ENCODE measurements at regions not wholly inside any gene's neighbourhood (a gene's known extent, or its start where the extent isn't known, plus 50 kb on each side); places are given as distances from the start of the nearest gene placed in this dataset.
A peak's percentile ranks its signal among the peaks of the same experiment; 100 is the strongest.

- no peak for DNase-seq
Measured at GRCh38 chr12:45102818-45103217, 51.9 kb upstream of the DBX2 start.

DNA sequence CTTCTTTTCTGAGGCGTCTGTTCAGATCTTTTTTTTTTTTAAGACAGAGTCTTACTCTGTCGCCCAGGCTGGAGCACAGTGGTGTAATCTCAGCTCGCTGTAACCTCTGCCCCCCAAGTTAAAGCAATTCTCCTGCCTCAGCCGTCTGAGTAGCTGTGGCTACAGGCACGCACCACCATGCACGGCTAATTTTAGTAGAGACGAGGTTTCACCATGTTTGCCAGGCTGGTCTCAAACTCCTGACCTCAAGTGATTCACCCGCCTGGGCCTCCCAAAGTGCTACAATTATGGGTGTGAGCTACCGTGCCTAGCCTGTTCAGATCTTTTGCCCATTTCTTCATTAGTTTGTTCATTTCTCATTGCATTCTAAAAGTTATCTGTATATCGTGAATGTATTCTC, 55.1 kb upstream of the DBX2 start:
- DNase-seq, result no peak

DNA sequence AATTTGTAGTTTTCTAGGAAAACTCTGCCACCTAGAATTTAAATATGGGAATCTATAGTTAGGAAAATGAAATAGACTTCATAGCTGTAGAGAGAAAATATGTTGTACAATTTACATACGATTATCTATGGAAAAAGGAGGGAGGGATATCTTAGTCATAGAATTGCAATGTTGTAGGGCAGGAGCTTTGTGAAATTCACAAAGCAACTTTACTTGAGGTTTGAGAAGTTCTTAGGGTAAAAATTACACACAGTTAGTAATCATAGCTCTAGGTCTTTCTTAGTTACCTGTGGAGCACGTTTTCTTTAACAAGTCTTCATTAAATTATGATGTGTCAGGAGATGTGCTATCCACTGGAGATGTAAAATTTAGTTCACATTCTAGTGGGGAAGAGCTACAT, 61.4 kb upstream of the DBX2 start:
- no peak for DNase-seq

DNA sequence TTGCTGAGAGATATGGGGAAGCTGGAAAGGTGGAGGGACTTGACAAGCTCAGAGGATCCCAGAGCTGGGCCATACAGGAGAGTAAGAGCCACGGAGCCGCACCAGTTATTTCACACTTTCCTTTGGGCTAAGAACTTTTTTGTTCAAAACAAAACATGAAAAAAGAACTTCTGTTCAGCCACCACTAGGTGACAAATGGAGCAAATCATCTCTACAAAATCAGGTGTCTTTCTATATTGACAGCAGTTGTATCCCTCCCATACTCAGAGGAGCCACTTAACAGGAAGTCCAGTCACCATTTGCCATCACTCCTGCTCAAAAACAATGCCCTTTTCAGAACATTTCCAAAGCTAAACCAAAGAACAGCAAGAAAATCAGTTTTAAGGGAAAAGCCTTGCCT, 70.3 kb upstream of the DBX2 start:
- DNase-seq, result no peak

- DNase-seq, result no peak
Measured at GRCh38 chr12:45122768-45123380, 72.0 kb upstream of the DBX2 start.

- DNase-seq, result no peak
Measured at GRCh38 chr12:45124485-45125155, 73.7 kb upstream of the DBX2 start.

- no peak for DNase-seq
Measured at GRCh38 chr12:45125997-45126396, 75.1 kb upstream of the DBX2 start.

DNA sequence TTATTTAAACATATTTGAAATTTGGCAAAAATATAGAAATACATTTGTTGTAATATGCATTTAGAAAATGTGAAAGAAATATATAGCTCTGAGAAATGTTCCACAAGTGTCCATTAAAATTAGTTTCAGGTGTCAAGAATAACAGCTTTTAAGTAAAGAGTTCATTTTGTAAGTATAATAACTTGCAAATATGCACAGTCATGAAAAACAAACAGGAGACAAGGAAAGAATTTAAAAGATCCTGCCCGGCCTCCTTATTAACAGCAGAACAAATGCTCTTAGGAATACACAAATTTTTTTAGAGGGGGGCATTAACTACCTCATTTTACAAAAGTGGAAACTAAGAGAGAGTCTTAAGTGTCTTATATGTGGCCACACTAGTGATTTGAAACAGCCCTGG, 77.7 kb upstream of the DBX2 start:
- DNase-seq, result no peak

DNA sequence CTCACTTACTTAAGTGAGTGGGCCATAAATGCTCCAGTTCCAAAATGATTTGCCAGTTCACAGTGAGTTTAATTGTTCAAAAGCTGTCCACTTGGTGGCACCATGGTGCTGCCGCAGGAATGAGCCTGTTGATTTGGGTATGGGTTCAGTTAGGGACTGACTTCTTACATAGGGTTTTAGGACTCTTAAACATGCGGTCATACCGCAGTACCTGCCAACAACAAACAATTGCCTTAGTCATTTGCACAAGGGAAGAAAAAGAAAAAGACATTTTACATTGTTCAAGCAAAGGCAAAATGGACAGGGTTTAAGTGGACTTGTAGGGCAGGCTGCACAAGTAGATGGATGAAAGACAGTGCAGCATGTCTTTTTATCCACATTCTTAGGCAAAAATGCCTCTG, 80.0 kb upstream of the DBX2 start:
- peak in 5 of 14 donors; percentile 5 to 21 (median 6) for DNase-seq

DNA sequence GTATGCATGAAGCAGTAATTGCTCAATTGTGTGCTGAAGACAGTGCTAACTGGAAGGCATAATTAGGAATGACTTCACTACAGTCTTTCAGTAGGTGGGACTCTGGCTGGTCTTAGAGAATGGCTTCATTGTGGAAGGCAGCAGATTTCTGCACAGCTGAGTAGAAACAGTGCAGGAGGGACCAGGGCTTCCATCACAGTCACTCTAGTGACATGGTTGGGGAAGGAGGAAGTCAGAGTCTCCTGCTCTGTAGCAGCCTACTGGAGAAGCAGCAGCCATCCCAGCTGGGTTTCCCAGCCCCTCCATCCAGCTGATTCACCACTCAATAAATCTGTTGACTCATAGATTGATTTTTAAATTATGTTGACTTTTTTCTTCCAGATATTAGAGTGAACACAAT, 80.6 kb upstream of the DBX2 start:
- DNase-seq, result peak in 1 of 14 donors; percentile 1

GRCh38 chr12:45138609-45139008, 77.3 kb upstream of the ANO6 start:
- no peak for DNase-seq

DNA sequence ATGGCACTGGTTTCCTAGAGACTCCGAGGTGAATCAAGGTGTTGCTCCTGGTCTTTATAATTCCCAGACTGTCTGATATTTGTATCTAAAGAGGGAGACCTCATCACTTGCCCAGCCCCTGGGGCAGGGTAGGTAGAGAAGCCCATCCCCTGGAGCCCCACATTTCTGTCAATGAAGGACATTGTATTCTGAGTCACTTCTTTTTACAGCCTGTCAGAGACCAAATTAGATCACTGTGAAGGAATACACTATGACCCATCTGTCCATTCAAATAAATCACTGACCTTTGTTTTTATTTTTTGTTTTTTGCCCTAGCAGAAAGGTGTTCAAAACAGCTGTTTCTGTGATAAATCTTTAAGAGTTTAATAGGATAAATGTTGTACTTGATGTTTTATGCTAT, 67.9 kb upstream of the ANO6 start:
- DNase-seq, result no peak

GRCh38 chr12:45148619-45149018, 67.3 kb upstream of the ANO6 start:
- DNase-seq, result no peak

DNA sequence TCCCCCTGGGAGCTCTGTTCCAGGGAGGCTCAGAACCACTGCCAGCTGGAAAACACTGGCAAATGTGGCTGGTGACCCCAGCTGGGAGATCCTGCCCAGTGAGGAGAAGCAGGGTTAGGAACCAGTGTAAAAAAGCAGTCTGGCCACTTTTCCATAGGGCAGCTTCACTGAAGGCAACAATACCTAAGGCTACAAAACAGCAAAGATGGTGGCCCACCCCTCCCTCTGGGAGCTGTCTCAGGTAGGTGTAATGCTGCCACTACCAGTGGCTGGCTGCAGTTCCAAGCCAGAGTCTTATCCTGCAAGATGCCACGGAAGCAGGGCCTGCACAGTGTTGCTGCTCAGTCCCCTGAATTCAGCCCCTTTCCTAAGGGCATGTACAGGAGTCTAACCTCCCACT, 50.6 kb upstream of the ANO6 start:
- no peak for DNase-seq

- DNase-seq, result no peak
Measured at GRCh38 chr12:45166056-45166455, 49.8 kb upstream of the ANO6 start.
